Endothelial cell of umbilical vein (primary cell): ENCODE measurements at regions not wholly inside any gene's neighbourhood (a gene's known extent, or its start where the extent isn't known, plus 50 kb on each side); places are given as distances from the start of the nearest gene placed in this dataset.

Source experiments
- BruUV-seq: library from RNA; stranded (reverse); fragments of 400-500 nt; replicated peaks from 2 replicates; lab custom pipeline; 2021; lab: Mats Ljungman, UMichigan
- CTCF ChIA-PET: fragments of 300-600, 350-600 bp; sonication (Branson Sonifier 250); formaldehyde crosslinking; loops from one replicate; lab custom pipeline; 2021; ENCODE audit warnings: antibody characterized with exemption, inconsistent platforms; lab: Charles Lee
- POLR2A ChIA-PET: fragments of 300-600, 350-600 bp; sonication (Branson Sonifier 250); formaldehyde crosslinking; loops from one replicate; lab custom pipeline; 2021; ENCODE audit warnings: antibody characterized with exemption, inconsistent platforms; lab: Charles Lee
- DNase-seq: peaks from one replicate; pipeline ENCODE4 v3.0.0-alpha.2; 2011; ENCODE audit warnings: low read depth, low spot score
- FAIRE-seq: peaks from 2 replicates; lab custom pipeline; 2011; peaks lifted over from hg19 to GRCh38; lab: Jason Lieb, UNC
- H2AFZ ChIP-seq: 2 replicates; pipeline ENCODE4 v1.6.0; 2012; ENCODE audit warnings: low read depth, low read length, control low read depth, inconsistent platforms
- H3K27ac ChIP-seq: 2 replicates; pipeline ENCODE4 v1.5.1; 2011; ENCODE audit warnings: low read depth, mild to moderate bottlenecking, control low read depth, low read length, moderate library complexity; ENCODE audit not compliant: insufficient read depth
- H3K27me3 ChIP-seq, 2 experiments: 2 replicates each; pipeline versions ENCODE4 v1.6.0 to v1.6.1; 2011; ENCODE audit warnings: low read length in 2 of 2, mixed read lengths in 1 of 2; ENCODE audit not compliant: control insufficient read depth in 2 of 2, insufficient read depth in 2 of 2
- H3K36me3 ChIP-seq, 2 experiments: 2 replicates in 1 of 2; 3 replicates in 1 of 2; pipeline ENCODE4 v1.5.1; 2011; ENCODE audit warnings: low read length in 2 of 2, mild to moderate bottlenecking in 1 of 2, moderate library complexity in 1 of 2; ENCODE audit not compliant: control insufficient read depth in 2 of 2, insufficient read depth in 2 of 2; ENCODE audit errors: extremely low read depth in 1 of 2
- H3K4me1 ChIP-seq: 3 replicates; pipeline ENCODE4 v1.5.1; 2011; ENCODE audit warnings: mild to moderate bottlenecking, low read length; ENCODE audit not compliant: control insufficient read depth, insufficient read depth; ENCODE audit errors: extremely low read depth
- H3K4me2 ChIP-seq: 2 replicates; pipeline ENCODE4 v1.6.1; 2011; ENCODE audit warnings: low read length, control low read depth, mixed read lengths; ENCODE audit not compliant: insufficient read depth
- H3K4me3 ChIP-seq, 3 experiments: fragments of 200-600 bp in 1 of 3; sonication (generic), shearing (Covaris generic) in 1 of 3; replicated peaks in 1 of 3; 2 replicates each; pipeline ENCODE4 v1.5.1; 2011 to 2016; ENCODE audit warnings: control low read depth in 3 of 3, low read length in 3 of 3, mild to moderate bottlenecking in 2 of 3, inconsistent platforms in 1 of 3, low read depth in 1 of 3, moderate library complexity in 1 of 3; ENCODE audit not compliant: insufficient read depth in 1 of 3
- H3K79me2 ChIP-seq: 2 replicates; pipeline ENCODE4 v1.6.0; 2012; ENCODE audit warnings: low read length, inconsistent platforms; ENCODE audit not compliant: control insufficient read depth, insufficient read depth
- H3K9ac ChIP-seq: replicated peaks from 2 replicates; pipeline ENCODE3; 2011; ENCODE audit warnings: low read length, control low read depth; ENCODE audit not compliant: insufficient read depth; ENCODE audit errors: extremely low read depth
- H3K9me1 ChIP-seq: replicated peaks from 3 replicates; pipeline ENCODE4 v1.6.0; 2011; ENCODE audit warnings: mild to moderate bottlenecking, low read length; ENCODE audit not compliant: control insufficient read depth, insufficient read depth; ENCODE audit errors: extremely low read depth
- H3K9me3 ChIP-seq: replicated peaks from 2 replicates; pipeline ENCODE4 v1.5.1; 2012; ENCODE audit warnings: low read length, inconsistent platforms; ENCODE audit not compliant: control insufficient read depth, insufficient read depth
- H4K20me1 ChIP-seq: replicated peaks from 2 replicates; pipeline ENCODE3; 2011; ENCODE audit warnings: mild to moderate bottlenecking, low read length; ENCODE audit not compliant: control insufficient read depth, insufficient read depth; ENCODE audit errors: extremely low read depth
- CTCF ChIP-seq, 2 donors: IDR thresholded peaks; 1 replicate in 1 of 2; 2 replicates in 1 of 2; pipeline ENCODE4 v1.5.1; 2011; ENCODE audit warnings: low read length in 2 of 2, mild to moderate bottlenecking in 2 of 2, moderate library complexity in 2 of 2, control low read depth in 1 of 2, inconsistent platforms in 1 of 2, low read depth in 1 of 2; ENCODE audit not compliant: insufficient read depth in 1 of 2; ENCODE audit errors: extremely low read depth in 1 of 2
- FOS ChIP-seq: IDR thresholded peaks from 2 replicates; pipeline ENCODE4 v1.6.1; 2011; ENCODE audit warnings: mild to moderate bottlenecking, low read length, moderate library complexity, borderline replicate concordance; ENCODE audit not compliant: insufficient read depth
- MYC ChIP-seq: IDR thresholded peaks from one replicate; pipeline ENCODE4 v1.6.1; 2011; ENCODE audit warnings: mild to moderate bottlenecking, low read depth, low read length
- POLR2AphosphoS5 ChIP-seq: IDR thresholded peaks from 2 replicates; pipeline ENCODE4 v1.6.1; 2012; ENCODE audit warnings: low read depth, mild to moderate bottlenecking, control low read depth, low read length, moderate library complexity; ENCODE audit not compliant: insufficient read depth
- dilution Hi-C: fragments of 300-500 bp; cut with MboI; formaldehyde crosslinking; loops from one replicate; pipeline ENCODE4 v1.15.0; 2019; ENCODE audit warnings: low sequenced_read_pairs; ENCODE audit not compliant: extremely low pct_ligation_motif_present
- intact Hi-C: fragments of 100-400 bp; cut with micrococcal nuclease; formaldehyde crosslinking; loops from one replicate; pipeline ENCODE4 v1.10.0; 2022

GRCh38 chr18:59054496-59055287 is 85.0 kb upstream of the SEC11C start:
- no peaks in the 10 kb centered on the region for H3K9me1 ChIP-seq

More at GRCh38 chr18:59054496-59055287, 85.0 kb upstream of the SEC11C start:
- Histone ChIP-seq H3K79me2 (no peaks in the 10 kb centered on the region), H3K4me3 (no peak overlapping the region), H3K9me3 (no peaks in the 10 kb centered on the region), H3K9ac (no peak overlapping the region), H2AFZ (no peak overlapping the region), H3K4me1 (no peaks in the 10 kb centered on the region), H4K20me1 (no peaks in the 10 kb centered on the region), H3K36me3 (no peaks in the 10 kb centered on the region), H3K27me3 (peaks cover 0 to 3% of the 10 kb centered on the region in 2 experiments), H3K4me2 (no peak overlapping the region), H3K27ac (no peak overlapping the region)
- POLR2A ChIA-PET = no interaction called here
- no peak for TF ChIP-seq FOS
- TF ChIP-seq MYC = no peak
- no peak for TF ChIP-seq POLR2AphosphoS5
- TF ChIP-seq CTCF (IDR thresholded peaks at IDR 0.05; ENCODE audit: extremely low read depth in 1 of 2, insufficient read depth in 1 of 2, low read depth in 1 of 2, low read length in 2 of 2) = no peak
- dilution Hi-C loops (loop anchor here (25.0 kb wide), 1 partner anchor 267 kb away; no protein-coding TSS in a partner anchor), intact Hi-C loops (no loop called here)
- no peak for FAIRE-seq
- DNase-seq = no peak
- CTCF ChIA-PET = interaction anchor here (0.7 to 1.1 kb wide), 6 partner anchors 16 to 290 kb away, joined by 3 to 13 read pairs (median 6); no protein-coding TSS in a partner anchor
- no TSS peak for BruUV-seq
